ENCODE measurements at regions not wholly inside any gene's neighbourhood (a gene's known extent, or its start where the extent isn't known, plus 50 kb on each side); places are given as distances from the start of the nearest gene placed in this dataset.

GRCh38 chr14:97158102-97158501 lies 360.9 kb downstream of the VRK1 start:
- no peak for TF ChIP-seq POLR2A (IDR thresholded peaks at IDR 0.05; ENCODE audit: low read length)
- no peak for TF ChIP-seq GATA1 (IDR thresholded peaks at IDR 0.05; ENCODE audit: low read depth, low read length)

All from erythroblast (primary cell).